IMR-90 (cell line): ENCODE measurements at regions not wholly inside any gene's neighbourhood (a gene's known extent, or its start where the extent isn't known, plus 50 kb on each side); places are given as distances from the start of the nearest gene placed in this dataset.

ENCODE experiments used
- ATAC-seq: fragments of 200-7000 bp; cut with Tn5 transposase; 2 replicates; pipeline ENCODE4 v1.9.1; 2020; ENCODE audit warnings: low read depth, mild to moderate bottlenecking, moderate library complexity
- BruUV-seq: library from RNA; stranded (reverse); fragments of 400-500 nt; replicated peaks from 2 replicates; lab custom pipeline; 2021; lab: Mats Ljungman, UMichigan
- CTCF ChIA-PET: fragments of 300-600 bp; formaldehyde crosslinking; extraction: SDS; loops from one replicate; lab custom pipeline; 2021; ENCODE audit warnings: antibody characterized with exemption; lab: Yijun Ruan, JAX
- POLR2A ChIA-PET: fragments of 300-600 bp; sonication (Branson Sonifier 250); formaldehyde crosslinking; loops from one replicate; lab custom pipeline; 2022; ENCODE audit warnings: antibody characterized with exemption; ENCODE audit not compliant: unreplicated experiment; lab: Charles Lee
- DNase-seq: peaks from one replicate; pipeline ENCODE4 v3.0.0; 2013
- H2AFZ ChIP-seq: replicated peaks from 2 replicates; pipeline ENCODE3; 2013; ENCODE audit warnings: low read length, mild to moderate bottlenecking; ENCODE audit not compliant: poor library complexity
- H2AK5ac ChIP-seq: 2 replicates; pipeline ENCODE4 v1.6.1; 2013; ENCODE audit warnings: low read depth, low read length, inconsistent platforms
- H2AK9ac ChIP-seq: replicated peaks from 2 replicates; pipeline ENCODE3; 2013; ENCODE audit warnings: mild to moderate bottlenecking, low read depth, low read length, moderate library complexity; ENCODE audit not compliant: poor library complexity
- H2BK120ac ChIP-seq: 2 replicates; pipeline ENCODE4 v1.6.1; 2013; ENCODE audit warnings: low read depth, low read length, inconsistent platforms
- H2BK15ac ChIP-seq: 3 replicates; pipeline ENCODE4 v1.6.1; 2013; ENCODE audit warnings: low read depth, low read length, inconsistent platforms
- H2BK20ac ChIP-seq: 2 replicates; pipeline ENCODE4 v1.6.1; 2013; ENCODE audit warnings: low read depth, mild to moderate bottlenecking, inconsistent platforms, low read length, moderate library complexity
- H2BK5ac ChIP-seq: 2 replicates; pipeline ENCODE4 v1.6.1; 2013; ENCODE audit warnings: mild to moderate bottlenecking, low read depth, low read length, inconsistent platforms; ENCODE audit not compliant: poor library complexity, severe bottlenecking
- H3K14ac ChIP-seq: replicated peaks from 2 replicates; pipeline ENCODE4 v1.6.1; 2013; ENCODE audit warnings: low read depth, low read length, inconsistent platforms
- H3K18ac ChIP-seq: 2 replicates; pipeline ENCODE4 v1.6.1; 2013; ENCODE audit warnings: low read depth, low read length, control low read depth
- H3K23ac ChIP-seq: 2 replicates; pipeline ENCODE4 v1.6.1; 2013; ENCODE audit warnings: low read depth, low read length, inconsistent platforms
- H3K27ac ChIP-seq: 2 replicates; pipeline ENCODE4 v1.5.1; 2013; ENCODE audit warnings: mild to moderate bottlenecking, control low read depth, low read length; ENCODE audit not compliant: insufficient read depth
- H3K27me3 ChIP-seq: 2 replicates; pipeline ENCODE4 v1.6.1; 2013; ENCODE audit warnings: low read length; ENCODE audit not compliant: control insufficient read depth, insufficient read depth
- H3K36me3 ChIP-seq: 2 replicates; pipeline ENCODE4 v1.6.1; 2013; ENCODE audit warnings: low read length, mixed read lengths; ENCODE audit not compliant: control insufficient read depth, insufficient read depth
- H3K4ac ChIP-seq: 2 replicates; pipeline ENCODE4 v1.6.1; 2013; ENCODE audit warnings: low read depth, low read length, inconsistent platforms
- H3K4me1 ChIP-seq: 2 replicates; pipeline ENCODE4 v1.6.1; 2013; ENCODE audit warnings: low read length, mixed read lengths; ENCODE audit not compliant: control insufficient read depth, insufficient read depth
- H3K4me2 ChIP-seq: 2 replicates; pipeline ENCODE4 v1.6.1; 2013; ENCODE audit warnings: low read depth, mild to moderate bottlenecking, control low read depth, low read length, moderate library complexity
- H3K4me3 ChIP-seq: 2 replicates; pipeline ENCODE4 v1.5.1; 2013; ENCODE audit warnings: low read depth, mild to moderate bottlenecking, control low read depth, low read length, moderate library complexity; ENCODE audit not compliant: insufficient read depth
- H3K56ac ChIP-seq: 2 replicates; pipeline ENCODE4 v1.6.1; 2013; ENCODE audit warnings: low read length, inconsistent platforms; ENCODE audit not compliant: insufficient read depth; ENCODE audit errors: extremely low read depth
- H3K79me1 ChIP-seq, 2 experiments: 2 replicates each; pipeline ENCODE4 v1.6.1; 2013; ENCODE audit warnings: low read length in 2 of 2, inconsistent platforms in 1 of 2, low read depth in 1 of 2
- H3K9ac ChIP-seq: 2 replicates; pipeline ENCODE4 v1.6.1; 2013; ENCODE audit warnings: low read depth, low read length, control low read depth
- H3K9me1 ChIP-seq: 2 replicates; pipeline ENCODE4 v1.6.1; 2013; ENCODE audit warnings: low read length, inconsistent platforms; ENCODE audit not compliant: insufficient read depth
- H3K9me3 ChIP-seq: 2 replicates; pipeline ENCODE4 v1.6.1; 2013; ENCODE audit warnings: low read length; ENCODE audit not compliant: control insufficient read depth, insufficient read depth
- H4K20me1 ChIP-seq: 2 replicates; pipeline ENCODE4 v1.6.1; 2013; ENCODE audit warnings: low read length, inconsistent platforms; ENCODE audit not compliant: insufficient read depth
- H4K5ac ChIP-seq: 2 replicates; pipeline ENCODE4 v1.6.1; 2013; ENCODE audit warnings: mild to moderate bottlenecking, low read depth, low read length, control low read depth
- H4K8ac ChIP-seq, 2 experiments: 2 replicates each; pipeline ENCODE4 v1.6.1; 2013; ENCODE audit warnings: low read depth in 2 of 2, low read length in 2 of 2, control low read depth in 1 of 2, inconsistent platforms in 1 of 2
- H4K91ac ChIP-seq: 2 replicates; pipeline ENCODE4 v1.6.1; 2013; ENCODE audit warnings: low read depth, low read length, inconsistent platforms; ENCODE audit not compliant: insufficient read depth
- BHLHE40 ChIP-seq: fragments of 150-350 bp; IDR thresholded peaks from 2 replicates; pipeline ENCODE4 v1.6.1; 2016; ENCODE audit warnings: mild to moderate bottlenecking, low read depth, low read length
- CEBPB ChIP-seq: IDR thresholded peaks from 2 replicates; pipeline ENCODE4 v1.6.1; 2012; ENCODE audit warnings: low read depth, low read length, improper control_type of control experiment
- CHD1 ChIP-seq: IDR thresholded peaks from 2 replicates; pipeline ENCODE4 v1.6.1; 2012; ENCODE audit warnings: low read depth, low read length, improper control_type of control experiment
- FOS ChIP-seq: fragments of 150-350 bp; IDR thresholded peaks from 2 replicates; pipeline ENCODE4 v1.6.1; 2016; ENCODE audit warnings: low read depth, low read length
- MAFK ChIP-seq: IDR thresholded peaks from 2 replicates; pipeline ENCODE4 v1.6.1; 2012; ENCODE audit warnings: low read depth, low read length, improper control_type of control experiment
- MXI1 ChIP-seq: IDR thresholded peaks from 2 replicates; pipeline ENCODE4 v1.6.1; 2012; ENCODE audit warnings: low read depth, mild to moderate bottlenecking, low read length, moderate library complexity, borderline replicate concordance
- NFE2L2 ChIP-seq: fragments of 150-350 bp; IDR thresholded peaks from 2 replicates; pipeline ENCODE4 v1.6.1; 2016; ENCODE audit warnings: low read depth, mild to moderate bottlenecking, low read length
- POLR2A ChIP-seq: IDR thresholded peaks from 2 replicates; pipeline ENCODE4 v1.6.1; 2012; ENCODE audit warnings: mild to moderate bottlenecking, low read depth, low read length
- RCOR1 ChIP-seq: IDR thresholded peaks from 2 replicates; pipeline ENCODE4 v1.6.1; 2012; ENCODE audit warnings: mild to moderate bottlenecking, low read length, improper control_type of control experiment; ENCODE audit not compliant: insufficient replicate concordance
- RFX5 ChIP-seq: IDR thresholded peaks from 2 replicates; pipeline ENCODE4 v1.8.0; 2012; ENCODE audit warnings: low read depth, mild to moderate bottlenecking, low read length, moderate library complexity
- SMC3 ChIP-seq: fragments of 150-350 bp; IDR thresholded peaks from 2 replicates; pipeline ENCODE4 v1.6.1; 2016; ENCODE audit warnings: low read depth, mild to moderate bottlenecking, antibody characterized with exemption, low read length, moderate library complexity
- USF2 ChIP-seq: fragments of 150-350 bp; IDR thresholded peaks from 2 replicates; pipeline ENCODE4 v1.6.1; 2017; ENCODE audit warnings: mild to moderate bottlenecking, antibody characterized with exemption, low read length, low read depth
- WGBS, 2 experiments: methylation state at CpG; one replicate each; pipeline versions ENCODE4 v1.1.5 to v1.1.7; 2013; ENCODE audit warnings: missing lambda C conversion rate in 2 of 2; ENCODE audit not compliant: insufficient read length in 1 of 2; ENCODE audit errors: extremely low coverage in 2 of 2; 5-methylcytosine and 5-hydroxymethylcytosine counted together
- dilution Hi-C: fragments of 300-500 bp; cut with HindIII; formaldehyde crosslinking; loops from one replicate; pipeline ENCODE4 v1.14.3; 2018; ENCODE audit warnings: low sequenced_read_pairs; ENCODE audit not compliant: unreplicated experiment
- in situ Hi-C: fragments of 300-500 bp; cut with MboI; formaldehyde crosslinking; loops from 3 replicates; pipeline ENCODE4 v1.14.3; 2019; ENCODE audit warnings: low sequenced_read_pairs, inconsistent platforms, mixed read lengths
- intact Hi-C: fragments of 100-400 bp; cut with micrococcal nuclease; formaldehyde crosslinking; loops from 2 replicates; pipeline ENCODE4 v1.10.0; 2022
- TF ChIP-seq, protein P1 (sequence below): fragments of 150-350 bp; IDR thresholded peaks from 2 replicates; pipeline ENCODE4 v1.6.1; 2016; ENCODE audit warnings: low read depth, mild to moderate bottlenecking, low read length, moderate library complexity, borderline replicate concordance
- TF ChIP-seq, protein P2 (sequence below): conservative IDR thresholded peaks from 2 replicates; pipeline ENCODE4 v1.5.1; 2012; ENCODE audit warnings: mild to moderate bottlenecking, low read depth, low read length, improper control_type of control experiment

DNA sequence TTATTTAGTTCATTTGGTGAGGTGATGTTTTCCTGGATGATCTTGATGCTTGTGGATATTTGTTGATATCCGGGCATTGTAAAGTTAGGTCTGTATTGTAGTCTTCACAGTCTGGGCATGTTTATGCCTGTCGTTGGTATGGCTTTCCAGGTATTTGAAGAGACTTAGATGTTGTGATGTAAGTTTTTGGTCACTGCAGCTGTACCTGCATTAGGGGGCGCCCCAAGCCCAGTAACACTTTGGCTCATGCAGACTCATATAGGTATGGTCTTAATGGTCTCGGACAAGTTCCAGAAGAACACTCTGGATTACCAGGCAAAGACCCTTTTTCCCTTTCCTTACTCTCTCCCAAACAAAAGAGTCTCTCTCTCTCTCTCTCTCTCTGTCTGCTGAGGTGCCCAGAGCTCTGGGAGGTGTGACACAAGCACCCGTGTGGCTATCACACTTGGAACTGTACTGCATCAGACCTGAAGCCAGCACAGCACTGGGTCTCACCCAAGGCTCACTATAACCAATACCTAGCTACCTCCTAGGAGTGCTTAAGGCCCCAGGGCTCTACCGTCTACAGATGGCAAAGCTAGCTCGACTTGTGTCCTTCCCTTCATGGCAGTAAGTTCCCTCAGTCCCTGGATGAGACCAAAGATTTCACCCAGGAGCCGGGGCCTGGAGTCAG lies 425.8 kb upstream of the ATXN7L3B start:
- Histone ChIP-seq H4K5ac (no peak overlapping the region), H2AK9ac (no peak overlapping the region), H2BK20ac (no peak overlapping the region), H2BK120ac (no peak overlapping the region), H3K18ac (no peak overlapping the region), H3K79me1 (no peaks in the 10 kb centered on the region), H4K91ac (no peak overlapping the region), H2BK5ac (no peak overlapping the region), H3K9me3 (peaks cover 18% of the 10 kb centered on the region), H3K27ac (no peak overlapping the region), H3K23ac (no peak overlapping the region), H2BK15ac (no peak overlapping the region), H4K8ac (no peak overlapping the region), H3K56ac (no peak overlapping the region), H3K4me2 (no peak overlapping the region), H3K27me3 (no peaks in the 10 kb centered on the region), H3K9ac (no peak overlapping the region), H4K20me1 (no peaks in the 10 kb centered on the region), H3K4ac (no peak overlapping the region), H3K14ac (no peak overlapping the region), H3K36me3 (no peaks in the 10 kb centered on the region), H2AK5ac (no peak overlapping the region), H3K4me1 (no peaks in the 10 kb centered on the region), H3K9me1 (no peaks in the 10 kb centered on the region), H2AFZ (no peak overlapping the region), H3K4me3 (no peak overlapping the region)
- POLR2A ChIA-PET, result no interaction called here
- 42% methylated on average over 4 of the region's 8 CpGs; no CpG with 5 or more reads in 1 of the 2 experiments for WGBS, 2 experiments
- no TSS peak for BruUV-seq
- CTCF ChIA-PET, result no interaction called here
- intact Hi-C loops (no loop called here), in situ Hi-C loops (no loop called here), dilution Hi-C loops (no loop called here)
- ATAC-seq (no peak), DNase-seq (no peak)
- TF ChIP-seq CHD1 (no peak), POLR2A (no peak), MAFK (no peak), RCOR1 (no peak), RFX5 (no peak), USF2 (no peak), CEBPB (no peak), NFE2L2 (no peak), MXI1 (no peak), FOS (no peak), SMC3 (no peak), BHLHE40 (no peak)
- TF ChIP-seq, protein P1, sequence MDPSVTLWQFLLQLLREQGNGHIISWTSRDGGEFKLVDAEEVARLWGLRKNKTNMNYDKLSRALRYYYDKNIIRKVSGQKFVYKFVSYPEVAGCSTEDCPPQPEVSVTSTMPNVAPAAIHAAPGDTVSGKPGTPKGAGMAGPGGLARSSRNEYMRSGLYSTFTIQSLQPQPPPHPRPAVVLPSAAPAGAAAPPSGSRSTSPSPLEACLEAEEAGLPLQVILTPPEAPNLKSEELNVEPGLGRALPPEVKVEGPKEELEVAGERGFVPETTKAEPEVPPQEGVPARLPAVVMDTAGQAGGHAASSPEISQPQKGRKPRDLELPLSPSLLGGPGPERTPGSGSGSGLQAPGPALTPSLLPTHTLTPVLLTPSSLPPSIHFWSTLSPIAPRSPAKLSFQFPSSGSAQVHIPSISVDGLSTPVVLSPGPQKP, result no peak
- TF ChIP-seq, protein P2, sequence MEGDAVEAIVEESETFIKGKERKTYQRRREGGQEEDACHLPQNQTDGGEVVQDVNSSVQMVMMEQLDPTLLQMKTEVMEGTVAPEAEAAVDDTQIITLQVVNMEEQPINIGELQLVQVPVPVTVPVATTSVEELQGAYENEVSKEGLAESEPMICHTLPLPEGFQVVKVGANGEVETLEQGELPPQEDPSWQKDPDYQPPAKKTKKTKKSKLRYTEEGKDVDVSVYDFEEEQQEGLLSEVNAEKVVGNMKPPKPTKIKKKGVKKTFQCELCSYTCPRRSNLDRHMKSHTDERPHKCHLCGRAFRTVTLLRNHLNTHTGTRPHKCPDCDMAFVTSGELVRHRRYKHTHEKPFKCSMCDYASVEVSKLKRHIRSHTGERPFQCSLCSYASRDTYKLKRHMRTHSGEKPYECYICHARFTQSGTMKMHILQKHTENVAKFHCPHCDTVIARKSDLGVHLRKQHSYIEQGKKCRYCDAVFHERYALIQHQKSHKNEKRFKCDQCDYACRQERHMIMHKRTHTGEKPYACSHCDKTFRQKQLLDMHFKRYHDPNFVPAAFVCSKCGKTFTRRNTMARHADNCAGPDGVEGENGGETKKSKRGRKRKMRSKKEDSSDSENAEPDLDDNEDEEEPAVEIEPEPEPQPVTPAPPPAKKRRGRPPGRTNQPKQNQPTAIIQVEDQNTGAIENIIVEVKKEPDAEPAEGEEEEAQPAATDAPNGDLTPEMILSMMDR, result no peak
